Fibroblast of lung (primary cell): ENCODE measurements at regions not wholly inside any gene's neighbourhood (a gene's known extent, or its start where the extent isn't known, plus 50 kb on each side); places are given as distances from the start of the nearest gene placed in this dataset.

Experiments used
- EZH2 ChIP-seq: IDR thresholded peaks from 2 replicates; pipeline ENCODE4 v1.5.1; 2012; ENCODE audit warnings: low read length, control low read depth, mild to moderate bottlenecking; ENCODE audit errors: missing control alignments
- TF ChIP-seq, protein P1 (sequence below), 2 donors: IDR thresholded peaks in 1 of 2; conservative IDR thresholded peaks in 1 of 2; 1 replicate in 1 of 2; 2 replicates in 1 of 2; pipeline ENCODE4 v1.5.1; 2011 to 2012; ENCODE audit warnings: low read length in 2 of 2, control low read depth in 1 of 2, inconsistent platforms in 1 of 2, low read depth in 1 of 2, mild to moderate bottlenecking in 1 of 2

GRCh38 chr17:45575126-45575885, 84.8 kb upstream of the PLEKHM1 start:
- TF ChIP-seq EZH2, result no peak
- TF ChIP-seq, protein P1, sequence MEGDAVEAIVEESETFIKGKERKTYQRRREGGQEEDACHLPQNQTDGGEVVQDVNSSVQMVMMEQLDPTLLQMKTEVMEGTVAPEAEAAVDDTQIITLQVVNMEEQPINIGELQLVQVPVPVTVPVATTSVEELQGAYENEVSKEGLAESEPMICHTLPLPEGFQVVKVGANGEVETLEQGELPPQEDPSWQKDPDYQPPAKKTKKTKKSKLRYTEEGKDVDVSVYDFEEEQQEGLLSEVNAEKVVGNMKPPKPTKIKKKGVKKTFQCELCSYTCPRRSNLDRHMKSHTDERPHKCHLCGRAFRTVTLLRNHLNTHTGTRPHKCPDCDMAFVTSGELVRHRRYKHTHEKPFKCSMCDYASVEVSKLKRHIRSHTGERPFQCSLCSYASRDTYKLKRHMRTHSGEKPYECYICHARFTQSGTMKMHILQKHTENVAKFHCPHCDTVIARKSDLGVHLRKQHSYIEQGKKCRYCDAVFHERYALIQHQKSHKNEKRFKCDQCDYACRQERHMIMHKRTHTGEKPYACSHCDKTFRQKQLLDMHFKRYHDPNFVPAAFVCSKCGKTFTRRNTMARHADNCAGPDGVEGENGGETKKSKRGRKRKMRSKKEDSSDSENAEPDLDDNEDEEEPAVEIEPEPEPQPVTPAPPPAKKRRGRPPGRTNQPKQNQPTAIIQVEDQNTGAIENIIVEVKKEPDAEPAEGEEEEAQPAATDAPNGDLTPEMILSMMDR (conservative IDR thresholded peaks at IDR 0.05 in 1 of 2, IDR thresholded peaks at IDR 0.05 in 1 of 2; ENCODE audit: low read depth in 1 of 2, low read length in 2 of 2), result no peak
